Caco-2 (cell line): ENCODE measurements at regions not wholly inside any gene's neighbourhood (a gene's known extent, or its start where the extent isn't known, plus 50 kb on each side); places are given as distances from the start of the nearest gene placed in this dataset.

ENCODE experiments used
- BruUV-seq: library from RNA; stranded (reverse); fragments of 400-500 nt; replicated peaks from 2 replicates; lab custom pipeline; 2021; lab: Mats Ljungman, UMichigan
- CTCF ChIA-PET: fragments of 300-600 bp; sonication (Branson Sonifier 250); formaldehyde crosslinking; loops from one replicate; lab custom pipeline; 2022; ENCODE audit warnings: antibody characterized with exemption; lab: Charles Lee
- POLR2A ChIA-PET: fragments of 300-600 bp; sonication (Branson Sonifier 250); formaldehyde crosslinking; loops from one replicate; lab custom pipeline; 2022; ENCODE audit warnings: antibody characterized with exemption; lab: Charles Lee
- DNase-seq, 2 experiments: peaks; one replicate each; pipeline versions ENCODE4 v3.0.0 to v3.0.0-alpha.2; 2020 to 2022
- H3K27me3 ChIP-seq: replicated peaks from 2 replicates; pipeline ENCODE4 v1.6.0; 2011; ENCODE audit warnings: low read length; ENCODE audit not compliant: control insufficient read depth, insufficient read depth
- H3K36me3 ChIP-seq: 2 replicates; pipeline ENCODE4 v1.5.1; 2011; ENCODE audit warnings: low read length; ENCODE audit not compliant: control insufficient read depth, insufficient read depth
- H3K4me1 ChIP-seq: fragments of 250-450 bp; sonication (Bioruptor Pico); 2 replicates; pipeline ENCODE4 v1.5.1; 2020; ENCODE audit warnings: mild to moderate bottlenecking
- H3K4me3 ChIP-seq: 2 replicates; pipeline ENCODE4 v1.5.1; 2011; ENCODE audit warnings: low read depth, mild to moderate bottlenecking, control low read depth, low read length
- H3K9me3 ChIP-seq: fragments of 250-450 bp; sonication (Bioruptor Pico); 2 replicates; pipeline ENCODE4 v1.5.1; 2020; ENCODE audit warnings: mild to moderate bottlenecking, moderate library complexity
- H3K27ac Mint-ChIP-seq: one replicate; pipeline ENCODE4 v1.8.0; 2022; ENCODE audit warnings: mixed read lengths; ENCODE audit not compliant: unreplicated experiment
- H3K27me3 Mint-ChIP-seq: one replicate; pipeline ENCODE4 v1.8.0; 2022; ENCODE audit warnings: mixed read lengths; ENCODE audit not compliant: insufficient read depth, unreplicated experiment
- H3K36me3 Mint-ChIP-seq: one replicate; pipeline ENCODE4 v1.8.0; 2022; ENCODE audit warnings: mild to moderate bottlenecking, mixed read lengths; ENCODE audit not compliant: insufficient read depth, unreplicated experiment
- H3K4me1 Mint-ChIP-seq: one replicate; pipeline ENCODE4 v1.8.0; 2022; ENCODE audit warnings: low read depth, mixed read lengths; ENCODE audit not compliant: unreplicated experiment
- H3K4me3 Mint-ChIP-seq: one replicate; pipeline ENCODE4 v1.8.0; 2022; ENCODE audit warnings: mild to moderate bottlenecking, moderate library complexity, mixed read lengths; ENCODE audit not compliant: unreplicated experiment
- H3K9me3 Mint-ChIP-seq: one replicate; pipeline ENCODE4 v1.8.0; 2022; ENCODE audit warnings: mixed read lengths; ENCODE audit not compliant: unreplicated experiment
- intact Hi-C: fragments of 100-400 bp; cut with micrococcal nuclease; formaldehyde crosslinking; loops from one replicate; pipeline ENCODE4 v1.10.0; 2022; ENCODE audit not compliant: unreplicated experiment
- TF ChIP-seq, protein P1 (sequence below), 2 experiments: fragments of 200-600 bp in 1 of 2; IDR thresholded peaks; 1 replicate in 1 of 2; 2 replicates in 1 of 2; pipeline versions ENCODE4 v1.5.1 to v1.8.0; 2011 to 2022; ENCODE audit warnings: antibody characterized with exemption in 1 of 2, control low read depth in 1 of 2, inconsistent platforms in 1 of 2, low read depth in 1 of 2, low read length in 1 of 2, mild to moderate bottlenecking in 1 of 2, moderate library complexity in 1 of 2; ENCODE audit not compliant: insufficient read depth in 1 of 2, severe bottlenecking in 1 of 2, unreplicated experiment in 1 of 2

DNA sequence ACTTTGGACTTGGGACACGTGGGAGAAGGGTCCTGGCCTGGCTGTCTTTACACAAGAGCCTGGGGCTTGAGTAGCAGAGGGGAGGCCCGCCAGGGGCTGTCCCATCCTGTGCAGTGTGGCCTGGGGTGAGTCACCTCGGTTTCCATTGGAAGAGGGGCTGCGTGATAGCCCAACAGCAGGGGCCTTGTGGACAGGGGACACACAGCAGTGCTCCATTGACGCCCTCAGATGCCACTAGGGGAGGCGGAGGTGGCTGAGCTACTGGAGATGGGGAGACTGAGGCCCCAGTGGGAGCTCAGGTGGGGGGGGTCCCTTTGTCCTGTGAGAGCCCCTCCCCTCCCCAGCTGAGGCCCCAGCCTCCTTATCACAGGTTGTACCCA, 50.0 kb upstream of the RNU6ATAC start:
- no peak for DNase-seq
- CTCF ChIA-PET = interaction anchor here (0.5 kb wide), 1 partner anchor 29 kb away, joined by 3 read pairs; no protein-coding TSS in a partner anchor
- no peaks in the 10 kb centered on the region for H3K9me3 Mint-ChIP-seq
- no peak overlapping the region for H3K4me3 Mint-ChIP-seq
- H3K36me3 Mint-ChIP-seq = no peaks in the 10 kb centered on the region
- intact Hi-C loops = no loop called here
- no TSS peak for BruUV-seq
- H3K4me1 Mint-ChIP-seq = no peaks in the 10 kb centered on the region
- TF ChIP-seq, protein P1, sequence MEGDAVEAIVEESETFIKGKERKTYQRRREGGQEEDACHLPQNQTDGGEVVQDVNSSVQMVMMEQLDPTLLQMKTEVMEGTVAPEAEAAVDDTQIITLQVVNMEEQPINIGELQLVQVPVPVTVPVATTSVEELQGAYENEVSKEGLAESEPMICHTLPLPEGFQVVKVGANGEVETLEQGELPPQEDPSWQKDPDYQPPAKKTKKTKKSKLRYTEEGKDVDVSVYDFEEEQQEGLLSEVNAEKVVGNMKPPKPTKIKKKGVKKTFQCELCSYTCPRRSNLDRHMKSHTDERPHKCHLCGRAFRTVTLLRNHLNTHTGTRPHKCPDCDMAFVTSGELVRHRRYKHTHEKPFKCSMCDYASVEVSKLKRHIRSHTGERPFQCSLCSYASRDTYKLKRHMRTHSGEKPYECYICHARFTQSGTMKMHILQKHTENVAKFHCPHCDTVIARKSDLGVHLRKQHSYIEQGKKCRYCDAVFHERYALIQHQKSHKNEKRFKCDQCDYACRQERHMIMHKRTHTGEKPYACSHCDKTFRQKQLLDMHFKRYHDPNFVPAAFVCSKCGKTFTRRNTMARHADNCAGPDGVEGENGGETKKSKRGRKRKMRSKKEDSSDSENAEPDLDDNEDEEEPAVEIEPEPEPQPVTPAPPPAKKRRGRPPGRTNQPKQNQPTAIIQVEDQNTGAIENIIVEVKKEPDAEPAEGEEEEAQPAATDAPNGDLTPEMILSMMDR (IDR thresholded peaks at IDR 0.05; ENCODE audit: insufficient read depth in 1 of 2, low read depth in 1 of 2, low read length in 1 of 2, severe bottlenecking in 1 of 2, unreplicated experiment in 1 of 2) = no peak
- no peaks in the 10 kb centered on the region for H3K36me3 ChIP-seq
- H3K27ac Mint-ChIP-seq = no peak overlapping the region
- no peaks in the 10 kb centered on the region for H3K27me3 ChIP-seq
- H3K4me1 ChIP-seq = no peaks in the 10 kb centered on the region; the same call in 1 of the 2 replicates
- POLR2A ChIA-PET = no interaction called here
- H3K4me3 ChIP-seq = no peak overlapping the region
- H3K9me3 ChIP-seq = peaks cover 4% of the 10 kb centered on the region; the same call in 1 of the 2 replicates
- H3K27me3 Mint-ChIP-seq = no peaks in the 10 kb centered on the region

DNA sequence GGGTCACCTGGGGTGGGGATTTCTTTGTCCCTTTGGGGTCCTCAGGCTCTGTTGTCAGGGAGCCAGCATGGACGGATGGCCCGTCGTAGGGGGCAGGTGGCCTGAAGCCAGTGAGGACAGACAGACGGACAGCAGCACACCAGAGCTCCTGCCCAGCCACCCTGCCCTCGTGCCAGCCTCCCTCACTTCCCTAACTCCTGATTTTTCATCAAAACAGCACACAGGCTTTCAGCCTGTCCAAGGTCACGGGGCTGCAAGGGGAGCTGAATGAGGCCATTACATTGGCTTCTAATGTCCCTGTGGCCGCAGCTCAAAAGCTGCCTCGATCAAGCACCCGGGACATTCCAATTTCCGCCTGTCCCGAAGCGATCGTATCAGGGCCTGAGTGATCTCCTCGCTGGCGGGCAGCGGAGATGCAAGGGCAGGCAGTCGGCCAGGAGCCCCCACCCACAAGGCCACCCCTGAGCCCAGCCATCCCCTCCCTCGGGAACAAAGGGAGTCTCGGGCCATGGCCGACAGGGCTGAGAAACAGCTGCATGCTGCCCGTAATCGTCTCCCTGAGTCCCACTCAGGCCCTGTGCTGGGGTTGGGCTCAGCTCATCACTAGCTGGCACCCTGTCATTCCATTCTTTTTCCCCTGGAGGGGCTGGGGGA, 50.5 kb upstream of the RNU6ATAC start:
- no TSS peak for BruUV-seq
- no peaks in the 10 kb centered on the region; the same call in 1 of the 2 replicates for H3K4me1 ChIP-seq

GRCh38 chr9:134215420-134215698, 51.0 kb upstream of the RNU6ATAC start:
- TF ChIP-seq, protein P1 (IDR thresholded peaks at IDR 0.05; ENCODE audit: insufficient read depth in 1 of 2, low read depth in 1 of 2, low read length in 1 of 2, severe bottlenecking in 1 of 2, unreplicated experiment in 1 of 2) = no peak
- Mint-ChIP-seq H3K4me3 (no peak overlapping the region), H3K27me3 (no peaks in the 10 kb centered on the region), H3K36me3 (no peaks in the 10 kb centered on the region), H3K27ac (no peak overlapping the region), H3K4me1 (no peaks in the 10 kb centered on the region), H3K9me3 (no peaks in the 10 kb centered on the region)
- Histone ChIP-seq H3K4me3 (no peak overlapping the region), H3K4me1 (no peaks in the 10 kb centered on the region; the same call in 1 of the 2 replicates), H3K9me3 (peaks cover 4% of the 10 kb centered on the region; the same call in 1 of the 2 replicates), H3K36me3 (no peaks in the 10 kb centered on the region), H3K27me3 (no peaks in the 10 kb centered on the region)
- no peak for DNase-seq
- BruUV-seq = no TSS peak
- POLR2A ChIA-PET = no interaction called here
- intact Hi-C loops = loop anchor here (5.0 kb wide), 1 partner anchor 227 kb away; no protein-coding TSS in a partner anchor
- CTCF ChIA-PET = interaction anchor here (1.7 kb wide), 1 partner anchor 44 kb away, joined by 8 read pairs; no protein-coding TSS in a partner anchor

More for the DNA sequence above, 50.5 kb upstream of the RNU6ATAC start:
- Histone ChIP-seq H3K27me3 (no peaks in the 10 kb centered on the region), H3K9me3 (peaks cover 4% of the 10 kb centered on the region; the same call in 1 of the 2 replicates), H3K36me3 (no peaks in the 10 kb centered on the region), H3K4me3 (no peak overlapping the region)
- no peak overlapping the region for H3K27ac Mint-ChIP-seq
- H3K36me3 Mint-ChIP-seq = no peaks in the 10 kb centered on the region
- no peaks in the 10 kb centered on the region for H3K4me1 Mint-ChIP-seq
- H3K4me3 Mint-ChIP-seq = no peak overlapping the region
- POLR2A ChIA-PET = no interaction called here
- intact Hi-C loops = loop anchor here (5.0 kb wide), 1 partner anchor 227 kb away; no protein-coding TSS in a partner anchor
- no peaks in the 10 kb centered on the region for H3K27me3 Mint-ChIP-seq
- CTCF ChIA-PET = interaction anchor here (1.7 kb wide), 1 partner anchor 44 kb away, joined by 8 read pairs; no protein-coding TSS in a partner anchor
- TF ChIP-seq, protein P1 (IDR thresholded peaks at IDR 0.05; ENCODE audit: insufficient read depth in 1 of 2, low read depth in 1 of 2, low read length in 1 of 2, severe bottlenecking in 1 of 2, unreplicated experiment in 1 of 2) = no peak
- DNase-seq = no peak
- no peaks in the 10 kb centered on the region for H3K9me3 Mint-ChIP-seq
